ENCODE measurements at regions not wholly inside any gene's neighbourhood (a gene's known extent, or its start where the extent isn't known, plus 50 kb on each side); places are given as distances from the start of the nearest gene placed in this dataset.

DNA sequence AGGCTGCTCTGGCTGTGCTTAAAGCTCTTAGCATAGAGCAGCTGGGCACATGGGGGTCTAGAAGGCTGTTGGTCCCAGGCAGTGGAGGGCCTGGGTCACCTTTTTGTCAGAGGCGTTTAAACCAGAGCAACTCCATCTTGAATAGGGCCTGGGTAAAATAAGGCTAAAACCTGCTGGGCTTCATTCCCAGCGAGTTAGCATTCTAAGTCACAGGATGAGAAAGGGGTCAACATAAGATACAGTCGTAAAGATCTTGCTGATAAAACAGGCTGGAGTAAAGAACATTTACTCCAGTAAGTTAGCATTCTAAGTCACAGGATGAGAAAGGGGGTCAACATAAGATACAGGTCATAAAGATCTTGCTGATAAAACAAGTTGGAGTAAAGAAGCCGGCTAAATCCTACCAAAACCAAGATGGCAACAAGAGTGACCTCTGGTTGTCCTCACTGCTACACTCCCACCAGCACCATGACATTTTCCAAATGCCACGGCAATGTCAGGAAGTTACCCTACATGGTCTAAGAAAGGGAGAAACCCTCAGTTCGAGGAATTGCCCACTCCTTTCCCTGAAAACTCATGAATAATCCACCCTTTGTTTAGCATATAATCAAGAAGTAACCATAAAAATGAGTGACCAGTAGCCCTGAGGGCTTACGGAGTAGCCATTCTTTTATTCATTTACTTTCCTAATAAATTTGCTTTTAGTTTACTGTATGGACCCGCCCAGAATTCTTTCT is 96.8 kb upstream of the PCBD1 start:
- no peak for TF ChIP-seq TCF7L2 (IDR thresholded peaks at IDR 0.05; ENCODE audit: borderline replicate concordance, low read depth, low read length)
- no peak for TF ChIP-seq ZXDB (tag by site-specific recombination; IDR thresholded peaks at IDR 0.05)
- TF ChIP-seq, protein P1, sequence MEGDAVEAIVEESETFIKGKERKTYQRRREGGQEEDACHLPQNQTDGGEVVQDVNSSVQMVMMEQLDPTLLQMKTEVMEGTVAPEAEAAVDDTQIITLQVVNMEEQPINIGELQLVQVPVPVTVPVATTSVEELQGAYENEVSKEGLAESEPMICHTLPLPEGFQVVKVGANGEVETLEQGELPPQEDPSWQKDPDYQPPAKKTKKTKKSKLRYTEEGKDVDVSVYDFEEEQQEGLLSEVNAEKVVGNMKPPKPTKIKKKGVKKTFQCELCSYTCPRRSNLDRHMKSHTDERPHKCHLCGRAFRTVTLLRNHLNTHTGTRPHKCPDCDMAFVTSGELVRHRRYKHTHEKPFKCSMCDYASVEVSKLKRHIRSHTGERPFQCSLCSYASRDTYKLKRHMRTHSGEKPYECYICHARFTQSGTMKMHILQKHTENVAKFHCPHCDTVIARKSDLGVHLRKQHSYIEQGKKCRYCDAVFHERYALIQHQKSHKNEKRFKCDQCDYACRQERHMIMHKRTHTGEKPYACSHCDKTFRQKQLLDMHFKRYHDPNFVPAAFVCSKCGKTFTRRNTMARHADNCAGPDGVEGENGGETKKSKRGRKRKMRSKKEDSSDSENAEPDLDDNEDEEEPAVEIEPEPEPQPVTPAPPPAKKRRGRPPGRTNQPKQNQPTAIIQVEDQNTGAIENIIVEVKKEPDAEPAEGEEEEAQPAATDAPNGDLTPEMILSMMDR (tag by site-specific recombination; IDR thresholded peaks at IDR 0.05) = no peak
- TF ChIP-seq ZNF157 (tag by site-specific recombination; IDR thresholded peaks at IDR 0.05) = no peak
- no peak for TF ChIP-seq ZNF580 (tag by site-specific recombination; IDR thresholded peaks at IDR 0.05)
- no peak for TF ChIP-seq ZNF362 (tag by site-specific recombination; IDR thresholded peaks at IDR 0.05)
- TF ChIP-seq ZNF558 (tag by site-specific recombination; IDR thresholded peaks at IDR 0.05) = no peak
- TF ChIP-seq ZNF174 (tag by site-specific recombination; IDR thresholded peaks at IDR 0.05) = no peak

Measured in HEK293 (cell line).